A204.1 (cell line): ENCODE measurements at regions not wholly inside any gene's neighbourhood (a gene's known extent, or its start where the extent isn't known, plus 50 kb on each side); places are given as distances from the start of the nearest gene placed in this dataset.

Experiments used
- FAIRE-seq: peaks from 2 replicates; lab custom pipeline; 2012; peaks lifted over from hg19 to GRCh38; lab: Jason Lieb, UNC

DNA sequence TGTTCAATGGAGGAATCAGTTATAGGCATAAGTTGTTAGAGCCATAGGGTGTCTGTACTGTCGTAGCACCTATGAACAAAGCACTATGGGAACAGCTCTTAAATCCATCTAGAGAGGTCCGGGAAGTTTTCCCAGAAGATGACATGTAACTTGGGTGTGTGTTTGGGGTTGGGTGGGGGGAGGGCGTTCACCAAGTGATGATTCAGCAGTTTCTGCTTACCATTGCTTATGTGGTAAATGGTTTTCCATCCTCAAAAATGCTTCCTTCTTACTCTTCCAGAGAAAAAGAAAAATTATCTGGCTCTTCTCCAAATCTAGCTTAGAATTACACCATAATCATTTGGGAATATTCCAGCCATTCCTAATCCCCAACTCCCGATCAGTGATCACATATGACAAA lies 361.1 kb upstream of the ZNF521 start:
- FAIRE-seq: no peak

DNA sequence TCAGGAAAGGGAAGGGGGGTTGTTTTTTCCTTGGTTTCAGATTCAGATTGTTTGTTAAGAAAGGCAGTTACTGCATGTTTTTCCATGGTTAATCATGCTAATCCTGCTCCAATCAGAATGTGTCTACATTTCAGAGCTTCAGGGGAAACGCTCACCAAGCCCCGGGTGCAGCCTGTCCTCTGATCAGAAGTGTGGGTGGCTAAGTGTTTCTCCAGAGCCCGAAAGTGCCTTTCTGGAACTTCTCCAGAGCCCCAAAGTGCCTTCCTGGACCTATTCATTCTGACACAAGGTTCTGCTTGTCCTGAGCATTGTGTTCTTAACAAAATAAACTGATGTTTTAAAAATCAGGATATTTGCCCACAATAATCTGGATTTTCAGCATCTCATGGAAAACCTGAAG lies 359.0 kb upstream of the ZNF521 start:
- no peak for FAIRE-seq

DNA sequence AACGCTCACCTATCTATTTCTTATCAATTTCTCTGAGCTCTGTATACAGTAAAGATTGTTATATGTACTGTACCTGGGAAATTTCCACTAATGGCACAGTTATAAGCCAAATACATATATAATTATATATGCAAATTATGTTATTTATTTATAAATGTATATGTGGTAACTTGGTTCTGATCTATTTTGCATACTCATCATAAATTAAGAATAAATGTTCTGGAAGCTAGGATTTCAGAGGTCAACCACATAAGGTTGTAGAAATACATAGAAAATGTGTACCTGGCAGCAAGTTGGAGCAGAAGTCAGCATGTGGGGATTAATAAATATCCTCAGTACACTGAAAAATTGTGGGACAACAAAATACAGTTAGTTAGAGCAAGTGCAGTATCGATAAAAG lies 353.7 kb upstream of the ZNF521 start:
- FAIRE-seq: no peak

DNA sequence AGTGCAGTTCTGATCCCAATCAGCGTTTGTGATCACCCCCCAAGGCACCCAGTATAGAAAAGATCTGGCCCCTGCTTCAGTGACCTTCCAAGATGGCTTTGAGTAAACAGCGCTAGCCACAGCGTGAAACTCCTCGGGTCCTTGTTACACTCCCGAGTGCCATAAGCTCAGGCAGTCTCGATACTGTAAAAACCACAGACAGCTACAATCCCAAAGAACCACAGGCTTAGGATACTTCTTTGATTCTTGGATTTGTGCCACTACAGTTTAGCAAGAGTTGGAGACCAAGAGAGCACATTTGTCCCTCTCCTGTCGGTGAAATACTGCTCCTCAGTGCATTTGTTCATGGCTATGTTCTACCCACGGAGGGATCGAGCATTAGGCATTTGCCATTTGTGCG lies 352.5 kb upstream of the ZNF521 start:
- no peak for FAIRE-seq

DNA sequence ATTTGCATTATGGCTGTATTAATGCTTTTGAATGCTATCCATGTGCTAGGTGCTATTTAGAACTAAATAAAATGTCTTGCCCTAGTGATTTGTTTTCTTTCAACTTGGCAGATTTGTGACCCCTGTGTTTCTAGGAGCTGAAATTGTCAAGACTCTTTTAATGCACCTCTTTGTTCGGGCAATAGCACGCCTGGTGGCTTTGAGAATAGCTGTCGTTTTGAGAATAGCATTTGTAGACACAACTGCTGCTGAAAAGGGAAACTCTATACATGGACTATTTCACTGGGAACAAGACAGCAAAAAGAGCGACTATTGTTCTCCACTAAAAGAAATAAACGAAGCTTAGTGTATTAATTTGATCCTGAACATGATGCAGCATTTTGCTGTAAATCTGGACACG lies 352.1 kb upstream of the ZNF521 start:
- no peak for FAIRE-seq

DNA sequence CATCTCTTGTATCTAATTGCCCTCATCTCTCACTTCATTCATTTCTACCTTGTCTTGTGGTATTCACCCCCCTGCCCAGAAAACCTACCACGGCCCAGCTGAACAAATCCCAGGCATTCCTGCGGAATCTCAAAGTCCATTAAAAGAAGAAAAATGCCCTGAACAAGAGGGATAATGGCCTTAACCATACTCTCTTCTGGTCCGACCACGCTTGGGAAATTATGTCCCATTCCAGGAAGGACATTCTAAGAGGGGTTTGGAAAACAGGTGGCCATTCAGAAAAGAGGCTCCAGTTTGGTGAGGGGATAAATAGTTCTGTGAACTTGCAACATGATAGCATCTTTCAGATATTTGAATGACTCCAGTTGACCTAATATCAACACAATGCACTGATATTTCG lies 349.9 kb upstream of the ZNF521 start:
- no peak for FAIRE-seq

DNA sequence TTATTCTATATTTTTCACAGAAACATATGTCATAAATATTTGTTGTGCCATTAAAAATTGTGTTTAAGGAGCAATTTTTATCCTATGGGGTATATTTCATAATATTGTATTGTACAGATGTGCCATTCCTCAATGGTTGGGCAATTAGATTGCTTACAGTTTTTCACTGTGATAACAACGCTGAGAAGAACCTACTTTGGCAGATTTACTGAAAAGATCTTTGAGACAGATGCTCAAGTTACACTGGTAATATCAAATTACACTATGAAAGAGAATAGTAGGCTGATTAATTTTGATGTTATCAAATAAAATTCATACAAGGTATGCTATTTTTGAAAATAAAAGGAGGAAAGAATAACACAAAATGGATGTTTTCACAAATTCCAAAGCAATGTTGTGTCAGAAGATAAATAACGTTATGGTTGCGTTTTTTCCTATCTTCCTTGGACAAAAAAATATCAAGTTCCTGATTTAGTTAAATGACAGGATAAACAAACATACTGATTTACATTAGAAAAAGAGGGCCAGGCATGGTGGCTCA lies 335.1 kb upstream of the ZNF521 start:
- no peak for FAIRE-seq

DNA sequence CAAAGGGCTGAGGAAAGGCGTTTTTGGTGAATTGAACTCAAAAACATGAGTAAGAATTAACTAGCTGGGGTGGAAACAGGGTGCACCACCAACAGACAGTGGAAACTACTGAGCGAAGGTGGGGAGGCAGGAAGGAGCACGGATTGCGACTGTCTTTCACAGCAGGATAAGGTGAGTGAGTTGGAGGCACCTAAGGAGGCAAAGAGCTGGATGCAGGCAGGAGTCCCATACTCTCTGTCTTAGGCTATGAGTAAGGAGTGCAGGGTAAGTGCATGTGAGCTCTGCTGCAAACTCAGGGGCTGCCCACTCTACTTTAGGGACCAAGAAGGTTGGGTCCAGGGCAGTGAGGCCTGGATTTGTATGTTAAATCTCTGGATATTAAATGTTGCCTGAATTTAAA lies 333.1 kb upstream of the ZNF521 start:
- no peak for FAIRE-seq

DNA sequence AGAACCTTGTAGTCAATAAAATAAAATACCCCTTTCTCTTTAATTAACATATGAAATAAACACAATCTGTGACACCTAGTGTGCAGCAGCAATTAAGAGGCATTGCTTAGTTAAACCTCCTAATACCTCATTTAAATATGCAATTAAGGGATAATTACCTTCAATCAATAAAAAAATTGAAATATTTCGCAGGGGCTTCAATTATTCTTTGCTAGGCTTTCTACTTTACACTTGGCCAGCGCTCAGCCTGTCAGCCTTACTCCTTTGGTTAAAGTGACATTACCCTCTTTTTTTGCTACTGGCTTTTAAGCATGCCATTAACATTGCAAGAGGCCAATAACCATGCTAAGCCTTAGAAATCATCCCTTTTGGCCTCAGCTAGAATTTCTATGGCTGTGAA lies 327.5 kb upstream of the ZNF521 start:
- no peak for FAIRE-seq

DNA sequence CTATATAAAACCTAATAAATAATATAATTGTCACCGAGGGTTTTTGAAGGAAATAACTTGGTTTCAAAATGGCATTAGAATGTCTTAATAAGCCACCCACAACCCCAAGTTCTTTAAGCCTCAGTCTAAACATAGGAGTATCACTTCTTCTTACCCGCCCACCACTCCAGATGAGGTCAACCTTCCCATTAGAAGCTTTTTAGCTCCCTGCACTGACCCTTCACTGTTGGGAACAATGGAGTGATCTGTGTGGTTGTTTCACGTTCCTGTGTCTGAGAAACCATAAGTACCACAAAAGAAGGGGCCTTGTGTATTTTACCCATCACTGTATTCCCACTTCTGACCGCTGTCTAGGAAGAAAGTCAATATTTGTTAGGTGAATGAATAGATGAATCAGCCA lies 326.3 kb upstream of the ZNF521 start:
- FAIRE-seq: no peak

DNA sequence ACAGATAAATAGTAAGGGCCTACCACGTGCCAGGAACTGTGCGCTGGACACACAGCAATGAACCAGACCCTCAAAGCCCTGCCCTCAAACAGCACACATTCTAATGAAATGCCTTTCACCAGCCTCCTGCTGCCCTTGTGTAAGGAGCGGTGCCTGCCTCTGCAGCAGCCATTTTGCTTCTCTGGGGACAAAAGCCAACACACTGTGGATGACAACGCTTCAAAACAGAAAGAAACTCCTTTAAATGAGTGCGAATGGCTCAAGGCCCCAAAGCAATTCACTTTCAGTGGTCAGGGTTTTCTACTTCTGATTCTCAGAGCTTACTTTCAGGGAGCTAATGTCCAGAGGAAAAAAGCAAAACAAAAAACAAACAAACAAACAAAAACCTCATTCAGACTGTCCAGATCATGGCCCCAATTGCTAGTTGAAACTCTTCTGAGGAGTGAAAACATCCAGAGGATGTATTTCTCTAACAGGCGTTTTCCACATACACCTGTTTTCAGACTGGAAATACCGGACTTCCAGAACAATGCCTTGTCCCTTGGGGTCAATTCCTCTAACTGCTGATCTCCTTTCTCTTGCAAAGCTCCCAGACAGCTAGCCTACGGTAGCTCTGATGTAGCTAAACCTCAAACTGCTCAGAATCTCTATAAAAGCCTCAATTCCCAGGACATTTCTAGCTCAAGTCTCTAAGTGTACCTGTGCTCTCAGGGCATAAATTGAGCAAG lies 323.3 kb upstream of the ZNF521 start:
- FAIRE-seq: no peak

DNA sequence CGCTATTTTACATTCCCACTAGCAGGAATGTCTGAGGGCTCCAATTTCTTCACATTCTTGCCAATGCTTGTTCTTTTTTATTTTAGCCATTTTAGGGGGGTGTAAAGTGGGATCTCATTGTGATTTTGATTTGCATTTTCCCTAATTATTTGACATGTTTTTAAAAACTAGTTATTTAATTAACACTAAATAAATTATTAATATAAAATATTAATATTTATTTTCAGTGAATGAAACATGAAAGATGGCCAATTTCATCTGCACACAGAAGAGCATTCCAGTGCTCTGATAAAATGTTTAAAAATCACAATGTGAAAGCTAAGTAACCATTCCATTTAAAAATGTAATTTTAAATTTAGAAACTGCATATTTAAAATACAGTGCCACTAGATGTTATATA lies 322.2 kb upstream of the ZNF521 start:
- no peak for FAIRE-seq

DNA sequence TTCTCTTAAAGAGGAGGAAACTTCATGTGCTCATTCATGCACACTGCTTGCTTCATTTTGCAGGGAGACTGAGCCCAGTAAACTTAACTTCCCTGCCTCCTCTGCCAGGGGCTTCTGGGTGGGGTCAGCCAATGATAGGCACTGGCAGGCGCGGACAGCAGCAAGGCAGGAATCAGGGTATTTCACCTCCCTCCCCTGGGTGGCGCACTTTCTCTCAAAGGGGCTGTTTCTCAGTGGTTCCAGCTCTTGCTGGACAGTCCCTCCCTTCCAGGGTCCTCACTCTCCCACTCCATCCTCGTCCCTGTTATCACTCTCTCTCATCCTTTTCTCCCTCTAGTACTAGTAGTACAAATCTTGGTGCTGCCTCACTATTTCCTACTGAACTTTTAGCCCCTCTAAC lies 320.5 kb upstream of the ZNF521 start:
- no peak for FAIRE-seq

DNA sequence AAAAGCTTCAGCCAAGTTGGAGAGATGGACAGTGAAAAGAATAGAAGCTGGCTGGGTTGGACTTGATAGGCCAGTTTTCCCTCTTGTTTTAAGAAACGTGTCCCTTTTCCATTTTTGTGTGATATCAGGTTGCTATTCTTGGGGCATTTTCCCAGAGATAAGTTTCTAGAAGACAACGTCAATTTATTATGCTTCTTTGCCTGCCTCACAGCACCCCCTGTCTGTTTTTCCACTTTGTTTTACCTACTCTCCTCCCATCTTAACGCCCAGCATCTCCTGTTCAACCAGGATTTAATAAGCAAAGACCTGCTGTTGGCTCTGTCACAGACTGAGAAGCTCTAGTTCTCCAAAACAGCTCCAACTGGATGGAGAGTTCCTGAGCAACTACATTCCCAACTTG lies 317.8 kb upstream of the ZNF521 start:
- no peak for FAIRE-seq

DNA sequence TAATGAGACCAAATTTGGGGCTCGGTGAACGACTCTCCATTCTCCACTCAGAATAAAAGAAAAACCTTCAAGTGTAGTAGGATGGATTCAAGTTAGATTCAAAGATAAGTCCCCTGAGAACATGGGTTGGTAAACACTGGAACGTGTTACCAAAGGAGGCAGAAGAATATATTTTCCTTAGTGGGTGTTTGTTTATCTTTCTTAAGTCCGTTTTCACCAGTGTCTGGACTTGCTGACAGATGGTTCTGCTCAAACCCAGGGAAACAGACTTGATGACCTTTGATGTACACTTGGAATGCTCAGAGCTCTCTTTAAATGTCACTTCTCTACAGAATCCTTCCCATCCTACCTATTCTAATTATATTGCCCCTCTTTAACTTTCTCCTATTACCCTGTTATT lies 310.3 kb upstream of the ZNF521 start:
- no peak for FAIRE-seq

DNA sequence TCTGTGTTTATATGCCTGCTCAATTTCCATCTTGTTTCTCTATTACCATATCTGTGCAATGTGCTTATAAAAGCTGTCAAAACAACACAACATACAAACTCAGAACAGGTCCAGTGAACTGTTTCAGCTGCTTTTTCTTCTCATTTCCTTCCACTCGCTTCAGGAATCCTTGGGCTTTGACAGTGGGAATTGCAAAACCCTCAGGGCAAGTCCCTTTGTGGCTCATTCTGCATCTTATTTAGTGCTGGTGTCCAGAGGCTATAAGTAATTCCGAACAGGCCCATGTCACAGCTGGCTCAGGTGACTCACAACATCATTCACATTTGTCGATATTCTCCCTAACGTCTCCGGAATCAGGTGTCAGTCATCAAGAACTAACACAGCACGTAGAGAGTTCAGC lies 309.9 kb upstream of the ZNF521 start:
- no peak for FAIRE-seq

DNA sequence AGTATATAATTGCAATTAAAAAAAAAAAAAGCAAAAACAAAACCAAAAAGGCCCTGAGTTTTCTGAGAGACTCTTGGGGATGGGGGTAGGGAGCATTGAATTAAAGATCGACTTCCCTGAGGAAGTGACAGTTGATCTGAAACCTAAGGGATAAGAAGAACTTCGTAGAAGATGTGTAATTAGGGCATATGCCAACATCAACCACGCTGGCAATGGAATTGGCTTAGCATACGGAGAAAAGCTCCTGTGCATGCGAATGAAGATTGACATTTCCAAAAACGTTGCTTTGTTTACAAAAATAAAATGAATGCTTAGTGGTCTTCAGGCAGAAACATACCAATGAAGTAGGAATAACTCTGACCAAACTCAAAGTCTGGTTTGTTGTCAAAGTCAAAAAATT lies 307.6 kb upstream of the ZNF521 start:
- FAIRE-seq: no peak

DNA sequence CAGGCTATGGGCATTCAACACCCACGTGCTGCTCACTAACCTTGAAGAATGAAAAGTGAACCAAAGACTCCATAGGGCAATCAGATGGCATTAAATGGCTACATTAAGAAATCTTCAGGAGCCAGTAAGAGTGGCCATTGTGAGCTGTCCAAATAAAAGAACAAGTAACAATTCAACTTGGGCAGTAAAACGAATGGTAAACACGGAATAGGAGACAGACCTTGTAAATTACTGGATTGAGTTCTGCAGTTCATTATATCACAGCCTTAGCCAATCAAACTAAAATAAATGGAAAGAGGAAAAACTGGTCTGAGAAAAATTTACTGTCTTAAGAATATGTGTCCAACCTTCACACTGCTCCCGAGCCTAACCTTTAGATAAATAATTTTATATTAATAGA lies 306.5 kb upstream of the ZNF521 start:
- FAIRE-seq: no peak

DNA sequence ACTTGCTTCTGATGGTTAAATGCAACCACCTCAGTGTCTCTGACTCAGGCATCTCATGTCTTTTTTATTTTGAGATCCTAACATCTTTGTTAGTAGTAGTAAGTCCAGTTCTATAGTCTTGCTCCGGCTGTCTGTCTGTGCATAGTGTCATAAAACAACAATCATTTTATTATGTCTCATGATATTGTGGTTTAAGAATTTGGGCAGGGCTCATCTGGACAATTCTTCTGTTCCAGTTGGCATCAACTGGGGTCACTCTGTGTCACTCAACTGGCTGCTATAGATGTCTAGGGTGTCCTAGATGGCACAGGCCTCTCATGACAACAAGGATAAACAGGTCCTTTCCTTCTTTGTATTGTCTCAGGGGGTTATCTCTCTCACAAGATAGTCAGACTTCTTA lies 299.6 kb upstream of the ZNF521 start:
- no peak for FAIRE-seq

DNA sequence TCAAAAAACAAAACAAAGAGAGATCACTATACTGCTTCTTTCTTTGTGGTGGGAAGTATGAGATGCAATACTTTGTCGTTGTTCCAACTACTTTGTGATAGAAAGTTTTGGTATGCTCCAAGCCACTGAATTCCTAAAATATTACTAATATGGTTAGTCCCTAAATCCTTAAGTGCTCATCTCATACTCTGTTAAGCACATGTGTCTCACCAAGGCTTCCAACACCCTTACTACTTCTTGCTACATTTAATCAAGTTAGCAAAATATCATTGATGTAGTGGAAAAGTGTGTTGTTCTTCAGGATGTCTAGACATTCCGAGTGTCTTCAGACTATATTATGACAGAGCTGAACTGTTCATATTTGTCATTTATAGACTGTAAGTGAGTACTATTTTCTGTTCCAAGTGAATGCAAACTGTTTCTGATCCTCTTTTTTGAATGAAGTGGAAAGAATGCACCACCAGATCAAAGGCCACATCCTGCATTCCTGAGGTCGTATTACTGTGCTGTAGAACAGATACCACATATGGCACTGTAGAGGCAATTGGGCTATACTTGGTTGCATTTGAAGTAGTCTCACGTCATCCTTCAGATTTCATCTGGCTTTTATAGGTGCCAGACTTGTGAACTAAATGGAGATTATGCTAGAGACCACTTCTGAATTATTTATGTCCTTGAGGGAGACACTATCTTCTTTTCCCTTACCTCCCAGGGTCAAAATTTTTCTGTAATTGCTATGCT lies 298.4 kb upstream of the ZNF521 start:
- FAIRE-seq: no peak

DNA sequence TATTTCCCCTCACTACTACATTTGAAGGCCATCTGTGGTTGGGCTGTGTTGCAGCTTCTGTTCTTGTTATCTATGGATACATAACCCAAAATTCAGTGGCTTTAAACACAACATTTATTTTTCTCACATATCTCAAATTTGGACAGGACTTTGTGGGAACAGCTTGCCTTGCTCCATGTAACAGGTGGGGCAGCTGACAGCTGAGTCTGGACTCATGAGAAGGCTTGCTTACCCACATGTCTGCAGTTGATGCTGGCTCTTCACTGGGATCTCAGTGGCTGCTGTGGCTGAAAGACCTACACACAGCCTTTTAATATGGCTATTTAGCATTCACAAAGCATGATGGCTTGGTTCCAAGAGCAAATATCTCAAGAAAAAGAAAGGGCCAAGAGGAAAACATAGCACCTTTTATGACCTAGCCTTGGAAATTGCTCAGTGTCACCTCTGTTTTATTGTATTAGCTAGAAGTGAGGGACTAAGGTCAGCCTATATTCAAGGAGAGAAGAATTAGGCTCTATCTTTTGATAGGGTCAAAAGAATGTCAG lies 296.8 kb upstream of the ZNF521 start:
- no peak for FAIRE-seq

DNA sequence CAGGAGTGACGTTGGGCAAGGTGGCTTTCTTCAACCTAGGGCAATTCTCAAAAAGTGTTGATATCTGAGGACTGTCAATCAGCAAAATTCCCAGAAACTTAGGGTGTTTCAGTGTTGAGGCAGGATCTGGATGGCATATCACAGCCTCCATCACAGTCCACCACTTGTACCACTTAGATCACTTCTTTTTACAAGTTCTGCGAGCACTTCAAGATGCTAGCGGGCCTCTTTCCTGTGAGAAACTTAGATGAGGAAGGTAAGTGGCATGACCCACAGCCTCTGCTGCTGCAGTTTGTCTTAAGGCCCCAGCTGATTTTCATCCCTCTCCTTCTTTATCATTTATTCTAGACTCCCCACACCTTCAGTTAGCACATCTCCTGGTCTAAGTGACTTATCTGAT lies 295.4 kb upstream of the ZNF521 start:
- FAIRE-seq: no peak

DNA sequence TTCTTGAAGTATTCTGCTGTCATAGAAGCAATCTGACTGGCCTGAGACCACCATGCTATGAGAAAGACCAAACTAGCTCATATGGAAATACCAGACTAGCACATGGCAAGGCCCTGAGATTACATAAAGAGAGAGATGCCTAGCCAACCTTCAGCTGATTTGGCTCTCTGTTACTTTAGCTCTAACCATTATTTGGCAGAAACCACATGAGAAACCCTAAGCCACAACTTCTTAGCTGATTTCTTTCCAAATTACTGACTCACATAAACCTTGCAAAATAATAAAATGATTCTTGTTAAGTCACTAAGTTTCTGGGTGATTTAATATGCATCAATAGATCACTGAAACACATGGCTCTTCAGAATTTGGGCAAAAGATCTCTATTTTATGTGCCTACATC lies 295.0 kb upstream of the ZNF521 start:
- FAIRE-seq: no peak

DNA sequence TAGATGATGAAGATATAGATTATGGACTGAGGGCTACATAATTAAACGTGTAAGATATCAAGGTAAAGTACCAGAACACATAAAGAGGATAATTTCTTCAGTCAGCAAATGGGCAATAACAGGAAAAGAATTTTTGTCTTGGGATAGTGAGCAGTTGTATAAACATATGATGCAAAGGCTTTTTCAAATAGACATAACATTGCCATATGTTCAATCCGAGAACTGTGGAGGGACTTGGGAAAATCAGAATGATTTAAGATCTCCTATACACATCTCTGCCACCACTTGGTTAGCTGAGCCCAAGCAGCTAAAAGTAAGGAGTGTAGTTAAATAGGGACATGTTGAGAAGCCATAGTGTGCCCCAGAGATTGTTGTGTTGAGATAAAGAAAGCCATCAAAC lies 287.6 kb upstream of the ZNF521 start:
- FAIRE-seq: no peak
